NB4 (cell line): ENCODE measurements at regions not wholly inside any gene's neighbourhood (a gene's known extent, or its start where the extent isn't known, plus 50 kb on each side); places are given as distances from the start of the nearest gene placed in this dataset.

ENCODE experiments used
- MAX ChIP-seq: IDR thresholded peaks from 2 replicates; pipeline ENCODE4 v1.6.1; 2011; ENCODE audit warnings: low read depth, low read length
- MYC ChIP-seq: IDR thresholded peaks from 2 replicates; pipeline ENCODE4 v1.6.1; 2011; ENCODE audit warnings: low read depth, low read length
- POLR2A ChIP-seq: IDR thresholded peaks from 2 replicates; pipeline ENCODE4 v1.6.1; 2011; ENCODE audit warnings: mild to moderate bottlenecking; ENCODE audit not compliant: insufficient read length; ENCODE audit errors: extremely low read depth
- TF ChIP-seq, protein P1 (sequence below): IDR thresholded peaks from one replicate; pipeline ENCODE4 v1.5.1; 2012; ENCODE audit warnings: low read depth, low read length

DNA sequence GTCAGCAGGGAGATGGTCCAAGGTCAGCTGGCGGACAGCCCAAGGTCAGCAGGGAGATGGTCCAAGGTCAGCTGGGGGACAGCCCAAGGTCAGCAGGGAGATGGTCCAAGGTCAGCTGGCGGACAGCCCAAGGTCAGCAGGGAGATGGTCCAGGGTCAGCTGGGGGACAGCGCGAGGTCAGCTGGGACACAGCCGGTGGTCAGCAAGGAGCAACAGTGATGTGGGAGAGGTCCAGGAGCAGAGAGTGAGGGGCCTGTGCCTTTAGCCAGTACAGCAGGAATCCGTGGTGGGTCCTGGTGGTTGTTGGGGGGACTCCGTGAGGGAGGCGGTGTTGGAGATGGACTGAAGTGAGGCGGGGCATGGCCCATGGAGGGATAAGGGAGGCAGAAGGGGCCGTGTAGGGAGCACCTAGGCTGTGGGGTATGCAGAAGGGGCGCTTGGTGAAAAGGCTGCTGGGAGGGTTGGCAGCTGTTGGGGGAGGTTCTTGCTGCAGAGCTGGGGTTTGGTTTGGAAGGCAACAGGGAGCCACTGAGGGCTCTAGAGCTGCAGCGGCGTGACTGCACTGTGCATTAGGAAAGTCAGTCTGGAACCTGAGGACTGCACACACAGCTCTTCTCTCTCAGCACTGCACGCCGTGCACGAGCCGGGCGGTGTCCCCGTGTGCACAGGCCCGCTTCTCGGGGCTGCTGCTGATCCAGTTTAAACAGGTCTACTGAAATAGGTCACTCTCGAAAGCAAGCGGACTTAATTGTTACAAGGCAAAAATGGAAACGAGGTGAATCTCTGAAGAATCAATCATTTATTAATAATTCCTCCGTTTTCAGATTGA lies 76.2 kb upstream of the HDAC4 start:
- TF ChIP-seq, protein P1, sequence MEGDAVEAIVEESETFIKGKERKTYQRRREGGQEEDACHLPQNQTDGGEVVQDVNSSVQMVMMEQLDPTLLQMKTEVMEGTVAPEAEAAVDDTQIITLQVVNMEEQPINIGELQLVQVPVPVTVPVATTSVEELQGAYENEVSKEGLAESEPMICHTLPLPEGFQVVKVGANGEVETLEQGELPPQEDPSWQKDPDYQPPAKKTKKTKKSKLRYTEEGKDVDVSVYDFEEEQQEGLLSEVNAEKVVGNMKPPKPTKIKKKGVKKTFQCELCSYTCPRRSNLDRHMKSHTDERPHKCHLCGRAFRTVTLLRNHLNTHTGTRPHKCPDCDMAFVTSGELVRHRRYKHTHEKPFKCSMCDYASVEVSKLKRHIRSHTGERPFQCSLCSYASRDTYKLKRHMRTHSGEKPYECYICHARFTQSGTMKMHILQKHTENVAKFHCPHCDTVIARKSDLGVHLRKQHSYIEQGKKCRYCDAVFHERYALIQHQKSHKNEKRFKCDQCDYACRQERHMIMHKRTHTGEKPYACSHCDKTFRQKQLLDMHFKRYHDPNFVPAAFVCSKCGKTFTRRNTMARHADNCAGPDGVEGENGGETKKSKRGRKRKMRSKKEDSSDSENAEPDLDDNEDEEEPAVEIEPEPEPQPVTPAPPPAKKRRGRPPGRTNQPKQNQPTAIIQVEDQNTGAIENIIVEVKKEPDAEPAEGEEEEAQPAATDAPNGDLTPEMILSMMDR = no peak
- TF ChIP-seq POLR2A = no peak
- TF ChIP-seq MYC = no peak
- no peak for TF ChIP-seq MAX
